ENCODE measurements at regions not wholly inside any gene's neighbourhood (a gene's known extent, or its start where the extent isn't known, plus 50 kb on each side); places are given as distances from the start of the nearest gene placed in this dataset.
A peak's percentile ranks its signal among the peaks of the same experiment; 100 is the strongest.

- Histone ChIP-seq H3K36me3 (ENCODE audit: insufficient read depth, low read length) (no peaks in the 10 kb centered on the region), H3K4me3 (ENCODE audit: low read length in 2 of 2) (no peak overlapping the region), H3K9me3 (ENCODE audit: control insufficient read depth in 1 of 2, low read length in 2 of 2) (no peaks in the 10 kb centered on the region), H3K4me1 (ENCODE audit: insufficient read depth, low read length) (no peaks in the 10 kb centered on the region), H3K27ac (ENCODE audit: low read depth, low read length) (no peak overlapping the region), H3K27me3 (ENCODE audit: insufficient read depth, low read length) (no peaks in the 10 kb centered on the region)
- Mint-ChIP-seq H3K36me3 (no peaks in the 10 kb centered on the region), H3K4me3 (no peak overlapping the region), H3K4me1 (no peaks in the 10 kb centered on the region), H3K27ac (no peak overlapping the region), H3K9me3 (peaks cover 0 to 6% (median 3%) of the 10 kb centered on the region in 8 donors), H3K27me3 (peaks cover 0 to 2% of the 10 kb centered on the region in 2 donors)
- CTCF ChIA-PET (ENCODE audit: partially characterized antibody), result no interaction called here
- DNase-seq, result no peak
- intact Hi-C loops (cut with micrococcal nuclease), result no loop called here
- POLR2A ChIA-PET (ENCODE audit: partially characterized antibody), result no interaction called here
Observed at GRCh38 chr18:56258178-56258577, 380.2 kb downstream of the TXNL1 start.

- Mint-ChIP-seq H3K4me3 (no peak overlapping the region), H3K36me3 (no peaks in the 10 kb centered on the region), H3K27ac (no peak overlapping the region), H3K27me3 (peaks cover 0 to 2% of the 10 kb centered on the region in 2 donors), H3K4me1 (no peaks in the 10 kb centered on the region), H3K9me3 (peaks cover 0 to 6% (median 4%) of the 10 kb centered on the region in 8 donors)
- Histone ChIP-seq H3K9me3 (ENCODE audit: control insufficient read depth in 1 of 2, low read length in 2 of 2) (no peaks in the 10 kb centered on the region), H3K4me1 (ENCODE audit: insufficient read depth, low read length) (no peaks in the 10 kb centered on the region), H3K36me3 (ENCODE audit: insufficient read depth, low read length) (no peaks in the 10 kb centered on the region), H3K27me3 (ENCODE audit: insufficient read depth, low read length) (no peaks in the 10 kb centered on the region), H3K4me3 (ENCODE audit: low read length in 2 of 2) (no peak overlapping the region), H3K27ac (ENCODE audit: low read depth, low read length) (no peak overlapping the region)
- ChIA-PET POLR2A (ENCODE audit: partially characterized antibody) (no interaction called here), CTCF (ENCODE audit: partially characterized antibody) (no interaction called here)
- intact Hi-C loops (cut with micrococcal nuclease), result no loop called here
- DNase-seq, result no peak
Observed at GRCh38 chr18:56257205-56257604, 381.2 kb downstream of the TXNL1 start.

GRCh38 chr18:56256659-56257058 is 381.7 kb downstream of the TXNL1 start:
- POLR2A ChIA-PET (ENCODE audit: partially characterized antibody), result no interaction called here

GRCh38 chr18:56255381-56255780 is 383.0 kb downstream of the TXNL1 start:
- Mint-ChIP-seq H3K36me3 (no peaks in the 10 kb centered on the region), H3K27me3 (peaks cover 0 to 2% of the 10 kb centered on the region in 2 donors), H3K4me1 (no peaks in the 10 kb centered on the region), H3K9me3 (peaks cover 0 to 9% (median 4%) of the 10 kb centered on the region in 8 donors), H3K4me3 (no peak overlapping the region), H3K27ac (no peak overlapping the region)
- ChIA-PET POLR2A (ENCODE audit: partially characterized antibody) (no interaction called here), CTCF (ENCODE audit: partially characterized antibody) (no interaction called here)
- H3K4me3 ChIP-seq (ENCODE audit: low read length in 2 of 2), result no peak overlapping the region
- no peaks in the 10 kb centered on the region for H3K9me3 ChIP-seq (ENCODE audit: control insufficient read depth in 1 of 2, low read length in 2 of 2)
- no peaks in the 10 kb centered on the region for H3K27me3 ChIP-seq (ENCODE audit: insufficient read depth, low read length)
- H3K27ac ChIP-seq (ENCODE audit: low read depth, low read length), result no peak overlapping the region
- intact Hi-C loops (cut with micrococcal nuclease), result no loop called here
- H3K4me1 ChIP-seq (ENCODE audit: insufficient read depth, low read length), result no peaks in the 10 kb centered on the region
- DNase-seq, result no peak
- no peaks in the 10 kb centered on the region for H3K36me3 ChIP-seq (ENCODE audit: insufficient read depth, low read length)

More at GRCh38 chr18:56256659-56257058, 381.7 kb downstream of the TXNL1 start:
- Mint-ChIP-seq H3K27ac (no peak overlapping the region), H3K36me3 (no peaks in the 10 kb centered on the region), H3K27me3 (peaks cover 0 to 2% of the 10 kb centered on the region in 2 donors), H3K4me1 (no peaks in the 10 kb centered on the region), H3K4me3 (no peak overlapping the region), H3K9me3 (peaks cover 0 to 9% (median 4%) of the 10 kb centered on the region in 8 donors)
- Histone ChIP-seq H3K9me3 (ENCODE audit: control insufficient read depth in 1 of 2, low read length in 2 of 2) (no peaks in the 10 kb centered on the region), H3K27ac (ENCODE audit: low read depth, low read length) (no peak overlapping the region), H3K4me3 (ENCODE audit: low read length in 2 of 2) (no peak overlapping the region), H3K36me3 (ENCODE audit: insufficient read depth, low read length) (no peaks in the 10 kb centered on the region), H3K4me1 (ENCODE audit: insufficient read depth, low read length) (no peaks in the 10 kb centered on the region), H3K27me3 (ENCODE audit: insufficient read depth, low read length) (no peaks in the 10 kb centered on the region)
- CTCF ChIA-PET (ENCODE audit: partially characterized antibody), result no interaction called here
- no peak for DNase-seq
- intact Hi-C loops (cut with micrococcal nuclease), result no loop called here

- Histone ChIP-seq H3K4me3 (ENCODE audit: low read length in 2 of 2) (no peak overlapping the region), H3K9me3 (ENCODE audit: control insufficient read depth in 1 of 2, low read length in 2 of 2) (no peaks in the 10 kb centered on the region), H3K27me3 (ENCODE audit: insufficient read depth, low read length) (no peaks in the 10 kb centered on the region), H3K27ac (ENCODE audit: low read depth, low read length) (no peak overlapping the region), H3K36me3 (ENCODE audit: insufficient read depth, low read length) (no peaks in the 10 kb centered on the region), H3K4me1 (ENCODE audit: insufficient read depth, low read length) (no peaks in the 10 kb centered on the region)
- CTCF ChIA-PET (ENCODE audit: partially characterized antibody), result no interaction called here
- no peaks in the 10 kb centered on the region for H3K36me3 Mint-ChIP-seq
- H3K27me3 Mint-ChIP-seq, result peaks cover 0 to 2% of the 10 kb centered on the region in 2 donors
- intact Hi-C loops (cut with micrococcal nuclease), result no loop called here
- DNase-seq, result no peak
- peaks cover 0 to 9% (median 3%) of the 10 kb centered on the region in 8 donors for H3K9me3 Mint-ChIP-seq
- no peak overlapping the region for H3K27ac Mint-ChIP-seq
- H3K4me1 Mint-ChIP-seq, result no peaks in the 10 kb centered on the region
- POLR2A ChIA-PET (ENCODE audit: partially characterized antibody), result no interaction called here
- H3K4me3 Mint-ChIP-seq, result no peak overlapping the region
Observed at GRCh38 chr18:56252456-56252855, 385.9 kb downstream of the TXNL1 start.

GRCh38 chr18:56248610-56249235 is 389.7 kb downstream of the TXNL1 start:
- H3K27me3 Mint-ChIP-seq, result no peaks in the 10 kb centered on the region
- intact Hi-C loops (cut with micrococcal nuclease), result no loop called here
- H3K36me3 Mint-ChIP-seq, result no peaks in the 10 kb centered on the region
- Histone ChIP-seq H3K4me3 (ENCODE audit: low read length in 2 of 2) (no peak overlapping the region), H3K36me3 (ENCODE audit: insufficient read depth, low read length) (no peaks in the 10 kb centered on the region), H3K27me3 (ENCODE audit: insufficient read depth, low read length) (no peaks in the 10 kb centered on the region), H3K27ac (ENCODE audit: low read depth, low read length) (no peak overlapping the region), H3K9me3 (ENCODE audit: control insufficient read depth in 1 of 2, low read length in 2 of 2) (no peaks in the 10 kb centered on the region), H3K4me1 (ENCODE audit: insufficient read depth, low read length) (no peaks in the 10 kb centered on the region)
- CTCF ChIA-PET (ENCODE audit: partially characterized antibody), result no interaction called here
- POLR2A ChIA-PET (ENCODE audit: partially characterized antibody), result no interaction called here
- H3K27ac Mint-ChIP-seq, result no peak overlapping the region
- no peaks in the 10 kb centered on the region for H3K4me1 Mint-ChIP-seq
- H3K9me3 Mint-ChIP-seq, result peaks cover 0 to 7% (median 2%) of the 10 kb centered on the region in 8 donors
- H3K4me3 Mint-ChIP-seq, result peak overlapping the region in 1 of 8 donors; percentile 52
- DNase-seq, result no peak

- H3K36me3 ChIP-seq (ENCODE audit: insufficient read depth, low read length), result no peaks in the 10 kb centered on the region
- no peaks in the 10 kb centered on the region for H3K9me3 ChIP-seq (ENCODE audit: control insufficient read depth in 1 of 2, low read length in 2 of 2)
- H3K4me3 ChIP-seq (ENCODE audit: low read length in 2 of 2), result no peak overlapping the region
- peaks cover 0 to 4% (median 1%) of the 10 kb centered on the region in 8 donors for H3K9me3 Mint-ChIP-seq
- H3K4me1 ChIP-seq (ENCODE audit: insufficient read depth, low read length), result no peaks in the 10 kb centered on the region
- no peak overlapping the region for H3K27ac Mint-ChIP-seq
- H3K36me3 Mint-ChIP-seq, result no peaks in the 10 kb centered on the region
- H3K4me3 Mint-ChIP-seq, result no peak overlapping the region
- no peaks in the 10 kb centered on the region for H3K27me3 ChIP-seq (ENCODE audit: insufficient read depth, low read length)
- DNase-seq, result no peak
- CTCF ChIA-PET (ENCODE audit: partially characterized antibody), result no interaction called here
- POLR2A ChIA-PET (ENCODE audit: partially characterized antibody), result no interaction called here
- H3K27me3 Mint-ChIP-seq, result no peaks in the 10 kb centered on the region
- intact Hi-C loops (cut with micrococcal nuclease), result no loop called here
- H3K4me1 Mint-ChIP-seq, result no peaks in the 10 kb centered on the region
- H3K27ac ChIP-seq (ENCODE audit: low read depth, low read length), result no peak overlapping the region
Observed at GRCh38 chr18:56246916-56247315, 391.5 kb downstream of the TXNL1 start.
